Activated naive CD4-positive, alpha-beta T cell treated with anti-CD3 and anti-CD28 coated beads, Interleukin-2, amount 50 U/mL, for 24 hours (primary cell): ENCODE measurements at regions not wholly inside any gene's neighbourhood (a gene's known extent, or its start where the extent isn't known, plus 50 kb on each side); places are given as distances from the start of the nearest gene placed in this dataset.

Experiments used
- H3K27ac Mint-ChIP-seq: one replicate; pipeline ENCODE4 v1.8.0; 2021; ENCODE audit warnings: mild to moderate bottlenecking, mixed read lengths
- H3K27me3 Mint-ChIP-seq: one replicate; pipeline ENCODE4 v1.8.0; 2021; ENCODE audit warnings: mixed read lengths
- H3K36me3 Mint-ChIP-seq: one replicate; pipeline ENCODE4 v1.8.0; 2021; ENCODE audit warnings: mixed read lengths
- H3K4me1 Mint-ChIP-seq: one replicate; pipeline ENCODE4 v1.8.0; 2021; ENCODE audit warnings: mixed read lengths
- H3K4me3 Mint-ChIP-seq: one replicate; pipeline ENCODE4 v1.8.0; 2021; ENCODE audit warnings: mild to moderate bottlenecking, mixed read lengths
- H3K9me3 Mint-ChIP-seq: one replicate; pipeline ENCODE4 v1.8.0; 2021; ENCODE audit warnings: mixed read lengths

DNA sequence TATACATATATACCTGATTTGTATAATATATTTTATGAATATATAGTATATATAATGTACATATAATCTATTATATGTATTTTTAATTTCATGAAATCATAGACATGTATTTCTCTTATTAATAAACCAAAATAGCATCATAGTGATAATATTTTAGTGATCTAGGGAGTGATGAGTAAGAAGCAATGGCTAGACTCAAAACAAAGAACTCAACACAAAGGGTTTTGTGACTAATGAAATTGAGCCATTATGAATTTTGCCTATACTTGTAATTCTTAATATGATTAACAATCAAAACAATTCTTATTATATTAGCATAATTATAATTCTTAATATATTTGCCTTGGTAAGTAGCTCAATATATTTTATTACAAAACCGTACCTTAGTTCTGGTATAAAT is 1614.1 kb upstream of the TMEFF2 start:
- H3K36me3 Mint-ChIP-seq, result no peaks in the 10 kb centered on the region
- H3K27ac Mint-ChIP-seq, result no peak overlapping the region
- H3K27me3 Mint-ChIP-seq, result no peaks in the 10 kb centered on the region
- no peaks in the 10 kb centered on the region for H3K4me1 Mint-ChIP-seq
- no peak overlapping the region for H3K4me3 Mint-ChIP-seq
- no peaks in the 10 kb centered on the region for H3K9me3 Mint-ChIP-seq

DNA sequence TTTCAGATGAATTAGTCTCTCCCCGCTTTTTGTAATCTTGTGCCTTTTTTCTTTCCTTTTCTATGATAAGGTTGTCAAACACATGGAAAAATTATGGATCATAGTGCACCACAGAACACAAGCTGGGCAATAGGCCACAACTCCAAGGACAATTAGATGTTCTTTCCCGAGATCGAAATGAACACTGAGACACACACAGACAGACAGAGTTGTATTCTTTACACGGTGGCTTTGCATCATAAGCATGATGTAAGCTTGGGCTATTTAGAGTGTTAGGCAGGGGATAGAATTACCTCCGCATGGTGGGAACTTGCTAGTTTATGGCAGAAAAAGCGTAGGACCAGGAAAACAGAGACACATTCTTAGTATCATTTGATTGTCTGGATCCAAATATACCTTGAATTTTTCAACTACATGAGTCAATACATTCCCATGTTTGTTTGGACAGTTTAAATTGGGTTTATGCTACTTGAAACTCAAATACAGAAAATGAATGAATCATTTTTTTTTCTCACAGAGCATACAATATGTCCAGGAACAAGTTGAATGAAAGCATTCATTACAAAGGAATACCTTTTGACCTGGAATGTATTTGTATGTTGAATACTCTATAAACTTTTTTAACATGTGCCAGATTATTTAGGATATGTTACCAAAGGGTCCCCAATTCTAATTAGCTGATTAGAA is 1611.5 kb upstream of the TMEFF2 start:
- no peak overlapping the region for H3K27ac Mint-ChIP-seq
- no peak overlapping the region for H3K4me3 Mint-ChIP-seq
- no peaks in the 10 kb centered on the region for H3K27me3 Mint-ChIP-seq
- H3K9me3 Mint-ChIP-seq, result no peaks in the 10 kb centered on the region
- no peaks in the 10 kb centered on the region for H3K4me1 Mint-ChIP-seq
- no peaks in the 10 kb centered on the region for H3K36me3 Mint-ChIP-seq

DNA sequence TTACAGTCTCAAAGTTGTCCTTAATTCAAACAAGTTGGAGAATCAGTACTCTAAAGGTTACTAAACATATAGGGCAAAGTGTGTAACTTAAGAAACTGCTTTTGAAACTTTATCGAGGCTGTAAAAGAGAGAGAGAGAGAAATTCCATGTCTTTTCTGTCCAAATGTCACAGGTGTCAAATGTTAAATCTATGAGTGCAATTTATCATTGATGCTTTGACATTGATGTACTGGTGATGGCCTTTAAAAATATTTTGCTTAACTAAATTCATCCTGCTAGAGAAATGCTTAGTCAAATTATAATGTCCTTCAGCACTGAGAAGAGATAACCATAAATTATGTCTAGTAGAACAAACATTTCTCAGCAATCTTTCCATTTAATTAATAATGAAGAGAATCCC is 1602.1 kb upstream of the TMEFF2 start:
- H3K27ac Mint-ChIP-seq, result no peak overlapping the region
- no peaks in the 10 kb centered on the region for H3K9me3 Mint-ChIP-seq
- H3K36me3 Mint-ChIP-seq, result no peaks in the 10 kb centered on the region

DNA sequence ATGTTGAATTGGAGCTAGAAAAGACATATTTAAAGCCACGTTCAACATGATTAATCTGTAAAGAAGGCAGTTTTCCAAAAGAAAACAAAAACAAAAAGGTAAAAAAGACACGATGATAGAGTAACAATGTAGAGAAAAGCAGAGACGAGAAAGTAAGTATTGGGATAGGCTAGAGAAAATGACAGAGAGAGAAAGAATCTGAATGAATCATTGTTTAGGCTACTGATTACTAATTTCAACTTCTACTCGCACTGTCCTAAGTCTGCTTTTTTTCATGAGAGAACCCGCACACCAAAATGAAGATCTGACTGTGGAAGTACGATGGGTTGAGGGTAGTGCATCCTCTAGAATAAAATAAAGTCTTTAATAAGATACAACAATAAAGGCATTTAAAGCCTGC is 1599.2 kb upstream of the TMEFF2 start:
- H3K4me1 Mint-ChIP-seq, result no peaks in the 10 kb centered on the region
- no peaks in the 10 kb centered on the region for H3K27me3 Mint-ChIP-seq
- no peaks in the 10 kb centered on the region for H3K9me3 Mint-ChIP-seq
- H3K36me3 Mint-ChIP-seq, result no peaks in the 10 kb centered on the region
- H3K27ac Mint-ChIP-seq, result no peak overlapping the region
- H3K4me3 Mint-ChIP-seq, result no peak overlapping the region

More for the DNA sequence above, 1602.1 kb upstream of the TMEFF2 start:
- Mint-ChIP-seq H3K27me3 (no peaks in the 10 kb centered on the region), H3K4me1 (no peaks in the 10 kb centered on the region), H3K4me3 (no peak overlapping the region)

DNA sequence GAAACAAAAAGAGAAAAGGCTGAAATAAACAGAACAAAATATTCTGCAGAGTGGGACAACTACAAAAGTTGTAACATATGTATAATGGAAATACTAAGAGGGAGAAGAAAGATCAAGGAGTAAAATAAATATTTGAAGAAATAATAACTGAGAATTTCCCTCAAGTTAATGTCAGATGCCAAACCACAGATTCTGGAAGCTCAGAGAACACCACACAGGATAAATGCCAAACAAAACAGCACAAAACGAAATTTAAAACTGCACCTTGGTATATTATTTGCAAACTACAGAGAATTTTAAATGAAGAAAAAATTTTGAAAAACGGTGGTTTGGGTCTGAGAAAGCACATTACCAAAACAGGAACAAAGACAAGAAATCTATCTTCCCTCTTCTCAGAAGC is 1588.9 kb upstream of the TMEFF2 start:
- Mint-ChIP-seq H3K4me1 (no peaks in the 10 kb centered on the region), H3K36me3 (no peaks in the 10 kb centered on the region), H3K9me3 (peaks cover 5% of the 10 kb centered on the region), H3K27me3 (no peaks in the 10 kb centered on the region), H3K27ac (no peak overlapping the region), H3K4me3 (no peak overlapping the region)

DNA sequence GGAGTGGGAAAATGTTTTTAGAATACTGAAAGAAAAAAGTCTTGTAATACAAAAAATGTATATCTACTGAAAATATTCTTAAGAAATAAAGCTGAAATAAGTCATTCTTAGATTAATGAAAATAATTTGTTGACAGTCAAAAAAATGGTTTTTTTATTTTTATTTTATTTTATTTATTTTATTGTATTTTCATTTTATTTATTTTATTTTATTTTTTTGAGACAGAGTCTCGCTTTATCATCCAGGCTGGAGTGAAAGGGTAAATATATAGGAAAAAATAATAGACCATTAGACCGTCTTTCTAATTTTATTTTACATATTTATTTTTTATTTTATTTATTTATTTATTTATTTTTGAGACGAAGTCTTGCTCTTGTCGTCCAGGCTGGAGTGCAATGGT is 1583.6 kb upstream of the TMEFF2 start:
- Mint-ChIP-seq H3K27ac (no peak overlapping the region), H3K4me1 (no peaks in the 10 kb centered on the region), H3K9me3 (no peaks in the 10 kb centered on the region), H3K4me3 (no peak overlapping the region), H3K27me3 (no peaks in the 10 kb centered on the region), H3K36me3 (no peaks in the 10 kb centered on the region)

DNA sequence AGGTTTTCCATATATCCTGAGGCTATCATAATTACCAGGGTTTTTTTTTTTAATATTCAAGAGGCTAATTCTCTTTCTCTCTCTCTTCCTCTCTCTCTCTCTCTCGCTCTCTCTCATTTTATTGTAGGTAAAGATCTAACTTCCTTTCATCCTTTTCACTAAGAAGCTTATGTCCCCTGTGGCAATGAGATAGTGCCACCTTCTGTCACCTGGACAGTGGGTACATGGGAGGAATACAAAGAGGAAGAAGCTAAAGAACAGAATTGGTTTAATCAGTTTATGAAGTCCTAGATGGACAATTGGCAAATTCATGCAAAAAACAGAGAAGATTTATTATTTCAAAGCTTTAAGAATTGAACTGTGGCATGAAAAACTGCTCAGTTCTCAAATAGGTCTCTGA is 1582.3 kb upstream of the TMEFF2 start:
- Mint-ChIP-seq H3K9me3 (no peaks in the 10 kb centered on the region), H3K36me3 (no peaks in the 10 kb centered on the region), H3K27ac (no peak overlapping the region), H3K4me1 (no peaks in the 10 kb centered on the region), H3K27me3 (no peaks in the 10 kb centered on the region), H3K4me3 (no peak overlapping the region)

DNA sequence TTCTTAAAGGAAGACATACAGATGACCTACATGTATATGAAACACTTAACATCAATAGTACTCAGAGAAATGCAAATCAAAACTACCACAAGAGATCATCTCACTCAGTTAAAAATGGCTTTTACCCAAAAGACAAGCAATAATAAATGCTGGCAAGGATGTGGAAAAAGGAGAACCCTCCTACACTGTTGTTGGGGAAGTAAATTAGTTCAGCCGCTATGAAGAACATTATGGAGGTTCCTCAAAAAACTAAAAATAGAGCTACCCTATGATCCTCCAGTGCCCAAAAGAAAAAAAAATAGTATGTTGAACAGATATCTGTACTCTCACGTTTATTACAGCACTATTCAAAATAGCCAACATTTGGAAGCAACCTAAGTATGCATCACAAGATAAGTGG is 1579.4 kb upstream of the TMEFF2 start:
- Mint-ChIP-seq H3K4me1 (no peaks in the 10 kb centered on the region), H3K27ac (no peak overlapping the region), H3K9me3 (no peaks in the 10 kb centered on the region), H3K36me3 (no peaks in the 10 kb centered on the region), H3K27me3 (no peaks in the 10 kb centered on the region), H3K4me3 (no peak overlapping the region)

DNA sequence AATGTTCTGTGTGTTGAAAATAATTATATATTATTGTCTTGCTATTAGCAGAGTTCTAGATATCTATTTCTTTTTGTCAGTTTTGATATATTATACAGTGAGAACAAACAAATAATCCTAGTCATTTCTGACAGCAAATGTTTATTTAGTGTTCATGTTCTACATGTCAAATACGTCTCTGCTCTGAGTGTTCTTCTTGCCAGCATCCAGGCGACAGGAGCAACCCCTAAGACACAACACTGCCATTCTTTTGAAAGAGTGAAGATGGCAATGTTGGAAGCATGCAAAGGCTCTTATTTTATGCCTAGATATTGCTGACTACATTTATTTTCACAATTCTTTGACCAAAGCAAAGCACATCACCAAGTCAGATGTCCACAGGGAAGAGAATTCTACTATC is 1556.6 kb upstream of the TMEFF2 start:
- H3K27me3 Mint-ChIP-seq, result no peaks in the 10 kb centered on the region
- H3K4me1 Mint-ChIP-seq, result no peaks in the 10 kb centered on the region
- peaks cover 5% of the 10 kb centered on the region for H3K9me3 Mint-ChIP-seq
- H3K27ac Mint-ChIP-seq, result no peak overlapping the region
- no peak overlapping the region for H3K4me3 Mint-ChIP-seq
- H3K36me3 Mint-ChIP-seq, result no peaks in the 10 kb centered on the region

DNA sequence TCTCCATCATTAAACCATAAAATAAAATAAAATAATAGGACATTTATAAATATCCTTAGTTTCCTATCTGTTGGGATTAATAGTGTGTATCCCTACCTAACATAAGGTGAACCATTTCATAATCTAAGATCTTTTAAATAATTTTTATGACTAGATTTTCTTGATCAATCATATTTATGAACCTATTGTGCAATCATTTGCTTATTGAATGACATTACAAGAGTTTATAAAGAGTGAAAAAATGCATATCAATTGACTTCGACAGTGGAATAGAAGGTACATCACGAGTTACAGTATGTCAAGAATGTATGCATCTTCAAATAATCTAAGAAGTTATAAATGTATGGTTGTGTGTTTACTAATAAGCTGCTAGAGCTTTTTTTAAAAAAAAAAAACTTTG is 1554.8 kb upstream of the TMEFF2 start:
- no peaks in the 10 kb centered on the region for H3K36me3 Mint-ChIP-seq

DNA sequence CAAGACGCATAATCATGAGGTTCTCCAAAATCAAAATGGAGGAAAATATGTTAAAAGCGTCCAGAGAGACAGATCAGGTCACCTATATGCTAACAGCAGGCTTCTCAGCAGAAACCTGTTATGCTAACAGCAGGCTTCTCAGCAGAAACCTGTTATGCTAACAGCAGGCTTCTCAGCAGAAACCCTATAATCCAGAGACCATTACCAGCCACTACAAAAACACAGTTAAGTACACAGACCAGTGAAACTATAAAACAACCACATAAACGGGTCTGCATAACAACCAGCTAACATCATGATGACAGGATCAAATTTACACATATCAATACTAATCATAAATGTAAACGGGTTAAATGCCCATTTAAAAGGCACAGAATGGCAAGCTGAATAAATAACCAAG is 1548.4 kb upstream of the TMEFF2 start:
- H3K27ac Mint-ChIP-seq, result no peak overlapping the region
- H3K27me3 Mint-ChIP-seq, result no peaks in the 10 kb centered on the region
- H3K36me3 Mint-ChIP-seq, result no peaks in the 10 kb centered on the region
- H3K4me3 Mint-ChIP-seq, result no peak overlapping the region
- no peaks in the 10 kb centered on the region for H3K9me3 Mint-ChIP-seq
- H3K4me1 Mint-ChIP-seq, result no peaks in the 10 kb centered on the region

More for the DNA sequence above, 1554.8 kb upstream of the TMEFF2 start:
- no peaks in the 10 kb centered on the region for H3K27me3 Mint-ChIP-seq
- H3K4me1 Mint-ChIP-seq, result no peaks in the 10 kb centered on the region
- H3K9me3 Mint-ChIP-seq, result no peaks in the 10 kb centered on the region
- no peak overlapping the region for H3K4me3 Mint-ChIP-seq
- no peak overlapping the region for H3K27ac Mint-ChIP-seq

DNA sequence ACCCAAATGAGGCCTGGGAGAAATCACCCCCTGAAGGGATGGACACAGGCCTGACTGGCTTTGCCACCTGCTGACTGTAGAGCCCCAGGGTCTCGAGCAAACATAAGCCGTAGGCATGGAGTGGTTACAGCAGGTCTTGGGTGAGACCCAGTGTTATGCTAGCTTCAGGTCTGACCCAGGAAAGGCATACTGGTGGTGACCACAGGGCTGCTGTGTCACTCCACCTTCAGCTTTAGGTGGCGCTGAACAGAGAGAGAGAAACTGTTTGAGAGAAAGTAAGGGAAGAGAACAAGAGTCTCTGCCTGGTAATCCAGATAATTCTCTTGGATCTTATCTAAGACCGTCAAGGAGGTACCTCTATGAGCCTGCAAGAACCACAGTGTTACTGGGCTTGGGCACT is 1544.2 kb upstream of the TMEFF2 start:
- Mint-ChIP-seq H3K4me3 (no peak overlapping the region), H3K4me1 (no peaks in the 10 kb centered on the region), H3K27ac (no peak overlapping the region), H3K9me3 (no peaks in the 10 kb centered on the region), H3K36me3 (no peaks in the 10 kb centered on the region), H3K27me3 (no peaks in the 10 kb centered on the region)

DNA sequence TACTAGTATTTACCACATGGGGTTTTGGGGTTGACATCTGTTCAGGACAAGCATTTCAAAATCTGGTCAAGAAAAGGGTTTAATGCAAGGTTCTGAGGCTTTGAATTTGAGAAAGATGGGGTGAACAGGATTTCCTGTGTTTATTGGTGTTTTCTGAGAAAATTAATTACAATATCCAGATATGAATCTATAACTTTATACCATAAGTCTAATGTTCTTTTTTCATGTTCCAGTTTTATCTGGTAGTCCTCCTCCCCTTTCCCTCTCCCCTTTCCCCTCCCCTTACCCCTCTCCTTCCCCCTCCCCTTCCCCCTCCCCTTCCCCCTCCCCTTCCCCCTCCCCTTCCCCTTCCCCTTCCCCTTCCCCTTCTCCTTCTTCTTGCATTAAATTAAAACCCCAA is 1518.2 kb upstream of the TMEFF2 start:
- H3K27ac Mint-ChIP-seq, result no peak overlapping the region
- H3K9me3 Mint-ChIP-seq, result no peaks in the 10 kb centered on the region
- no peaks in the 10 kb centered on the region for H3K27me3 Mint-ChIP-seq
- no peaks in the 10 kb centered on the region for H3K36me3 Mint-ChIP-seq
- H3K4me1 Mint-ChIP-seq, result no peaks in the 10 kb centered on the region
- no peak overlapping the region for H3K4me3 Mint-ChIP-seq

DNA sequence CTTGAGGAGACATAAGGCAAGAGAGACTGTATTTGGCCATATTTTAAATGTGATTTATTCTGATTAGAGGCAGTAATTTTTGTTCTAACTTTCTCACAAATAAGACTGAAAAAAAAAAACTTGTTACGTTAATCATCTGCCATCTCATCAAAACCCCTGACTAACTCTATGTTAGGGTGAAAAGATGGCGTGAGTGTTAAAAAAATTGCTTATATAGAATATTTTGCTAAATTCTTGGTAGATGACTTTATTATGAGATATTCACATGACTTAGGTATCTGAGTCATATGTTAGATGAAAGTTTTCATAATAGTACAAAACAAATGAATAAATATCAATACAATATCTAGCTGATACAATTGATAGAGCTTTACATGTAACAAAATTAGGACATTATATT is 1508.7 kb upstream of the TMEFF2 start:
- no peaks in the 10 kb centered on the region for H3K4me1 Mint-ChIP-seq
- H3K27ac Mint-ChIP-seq, result no peak overlapping the region

DNA sequence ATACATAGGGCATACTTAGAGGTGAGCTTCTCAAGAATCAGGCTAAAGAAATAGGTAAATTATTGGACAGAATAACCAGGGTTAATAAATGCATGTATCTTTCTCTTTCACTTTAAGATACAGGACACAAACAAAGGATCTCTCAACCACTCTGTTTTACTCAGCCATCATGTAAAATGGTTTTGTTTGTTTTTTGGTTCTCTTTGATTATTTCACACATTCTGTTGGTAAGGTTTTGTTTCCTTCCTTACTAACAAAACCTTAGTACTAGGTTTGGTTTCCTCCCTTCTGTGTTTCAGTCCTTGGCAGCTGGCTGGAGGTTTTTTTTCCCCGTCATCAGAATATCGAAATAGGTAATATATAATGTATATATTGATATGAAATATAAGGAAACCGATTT is 1506.8 kb upstream of the TMEFF2 start:
- H3K4me1 Mint-ChIP-seq, result no peaks in the 10 kb centered on the region
- H3K27ac Mint-ChIP-seq, result no peak overlapping the region
- H3K4me3 Mint-ChIP-seq, result no peak overlapping the region
- no peaks in the 10 kb centered on the region for H3K27me3 Mint-ChIP-seq
- H3K36me3 Mint-ChIP-seq, result no peaks in the 10 kb centered on the region
- no peaks in the 10 kb centered on the region for H3K9me3 Mint-ChIP-seq

More for the DNA sequence above, 1508.7 kb upstream of the TMEFF2 start:
- H3K36me3 Mint-ChIP-seq, result no peaks in the 10 kb centered on the region
- no peaks in the 10 kb centered on the region for H3K9me3 Mint-ChIP-seq
- no peak overlapping the region for H3K4me3 Mint-ChIP-seq
- no peaks in the 10 kb centered on the region for H3K27me3 Mint-ChIP-seq

DNA sequence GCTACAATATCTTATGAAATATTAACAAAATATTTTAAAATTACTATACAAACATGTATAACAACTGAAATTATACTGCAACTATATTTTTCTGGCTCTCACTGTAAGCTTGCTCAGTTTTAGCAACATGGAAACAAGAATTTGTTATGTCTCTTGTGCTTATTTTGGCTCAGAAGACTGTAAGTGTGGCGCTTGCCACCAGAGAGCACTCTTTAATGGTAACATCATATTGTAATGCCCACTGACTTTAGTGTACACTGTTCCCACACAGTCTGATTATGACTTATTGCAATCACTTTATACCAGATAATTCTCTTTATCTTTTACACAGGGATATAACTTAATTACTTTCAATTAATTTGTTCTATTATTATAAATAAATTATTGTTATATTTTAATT is 1500.6 kb upstream of the TMEFF2 start:
- Mint-ChIP-seq H3K27ac (no peak overlapping the region), H3K4me3 (no peak overlapping the region), H3K9me3 (no peaks in the 10 kb centered on the region), H3K36me3 (no peaks in the 10 kb centered on the region), H3K27me3 (no peaks in the 10 kb centered on the region), H3K4me1 (no peaks in the 10 kb centered on the region)

DNA sequence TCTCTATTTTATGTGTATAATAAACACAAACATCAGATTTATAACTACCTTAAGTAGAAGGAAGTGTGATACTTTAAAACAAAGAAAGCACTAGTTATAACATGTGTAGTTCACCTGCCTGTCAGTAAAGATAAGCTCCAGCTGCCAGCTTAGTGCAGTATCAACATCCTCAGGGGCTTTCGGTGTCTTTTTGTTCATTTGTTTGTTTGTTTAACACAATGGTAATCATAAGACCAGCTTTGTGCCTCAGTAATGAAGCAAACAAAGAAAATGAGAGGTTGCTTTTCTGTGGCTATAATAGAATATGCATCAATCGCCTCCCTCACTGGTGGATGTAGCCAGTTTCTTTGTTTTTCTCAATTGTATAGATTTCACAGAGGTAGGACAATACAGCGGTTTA is 1499.0 kb upstream of the TMEFF2 start:
- Mint-ChIP-seq H3K9me3 (no peaks in the 10 kb centered on the region), H3K36me3 (no peaks in the 10 kb centered on the region), H3K27ac (no peak overlapping the region), H3K4me1 (no peaks in the 10 kb centered on the region), H3K4me3 (no peak overlapping the region), H3K27me3 (no peaks in the 10 kb centered on the region)
